GM12892 (cell line): ENCODE measurements at regions not wholly inside any gene's neighbourhood (a gene's known extent, or its start where the extent isn't known, plus 50 kb on each side); places are given as distances from the start of the nearest gene placed in this dataset.

Source experiments
- DNase-seq: peaks from one replicate; pipeline ENCODE4 v3.0.0; 2011; ENCODE audit not compliant: insufficient read length
- FAIRE-seq: peaks from 2 replicates; lab custom pipeline; 2011; peaks lifted over from hg19 to GRCh38; lab: Jason Lieb, UNC
- POLR2A ChIP-seq: IDR thresholded peaks from 2 replicates; pipeline ENCODE4 v1.6.1; 2011; ENCODE audit warnings: low read depth, low read length, control low read depth
- POLR2AphosphoS5 ChIP-seq: IDR thresholded peaks from 2 replicates; pipeline ENCODE4 v1.6.1; 2011; ENCODE audit warnings: low read depth, low read length, control low read depth
- TAF1 ChIP-seq: IDR thresholded peaks from 2 replicates; pipeline ENCODE4 v1.6.1; 2011; ENCODE audit warnings: low read depth, mild to moderate bottlenecking, control low read depth, low read length, borderline replicate concordance

- DNase-seq (no peak), FAIRE-seq (no peak)
- TF ChIP-seq TAF1 = no peak
Measured at GRCh38 chr11:19377881-19378280, 137.1 kb upstream of the E2F8 start.

- no peak for TF ChIP-seq TAF1
- TF ChIP-seq POLR2A = no peak
- no peak for TF ChIP-seq POLR2AphosphoS5
- FAIRE-seq = no peak
- no peak for DNase-seq
Measured at GRCh38 chr11:19375440-19375839, 134.7 kb upstream of the E2F8 start.

GRCh38 chr11:19374151-19374569 lies 133.4 kb upstream of the E2F8 start:
- DNase-seq (no peak), FAIRE-seq (no peak)
- no peak for TF ChIP-seq TAF1
- no peak for TF ChIP-seq POLR2AphosphoS5
- TF ChIP-seq POLR2A = no peak

- FAIRE-seq = no peak
- TF ChIP-seq POLR2AphosphoS5 = no peak
- TF ChIP-seq TAF1 = no peak
- TF ChIP-seq POLR2A = no peak
- no peak for DNase-seq
Measured at GRCh38 chr11:19372381-19372780, 131.6 kb upstream of the E2F8 start.

GRCh38 chr11:19370100-19370861 lies 129.5 kb upstream of the E2F8 start:
- DNase-seq (no peak), FAIRE-seq (no peak)
- TF ChIP-seq TAF1 = no peak

GRCh38 chr11:19368726-19369375 lies 128.1 kb upstream of the E2F8 start:
- DNase-seq (no peak), FAIRE-seq (peak; percentile 27)
- TF ChIP-seq POLR2AphosphoS5 = no peak
- no peak for TF ChIP-seq POLR2A
- no peak for TF ChIP-seq TAF1

- TF ChIP-seq TAF1 = no peak
- TF ChIP-seq POLR2A = no peak
- no peak for TF ChIP-seq POLR2AphosphoS5
- no peak for FAIRE-seq
- DNase-seq = no peak
Measured at GRCh38 chr11:19366992-19367709, 126.4 kb upstream of the E2F8 start.

GRCh38 chr11:19365743-19366410 lies 125.1 kb upstream of the E2F8 start:
- no peak for TF ChIP-seq TAF1
- TF ChIP-seq POLR2A = no peak
- no peak for TF ChIP-seq POLR2AphosphoS5
- no peak for DNase-seq
- FAIRE-seq = peak; percentile 57

GRCh38 chr11:19359221-19360000 lies 118.7 kb upstream of the E2F8 start:
- TF ChIP-seq TAF1 (no peak), POLR2A (no peak), POLR2AphosphoS5 (no peak)
- FAIRE-seq (peak; percentile 27), DNase-seq (no peak)

GRCh38 chr11:19357943-19358342 lies 117.2 kb upstream of the E2F8 start:
- FAIRE-seq = no peak
- no peak for TF ChIP-seq POLR2A
- no peak for TF ChIP-seq POLR2AphosphoS5
- TF ChIP-seq TAF1 = no peak
- no peak for DNase-seq
